GM19035 (cell line): ENCODE measurements at regions not wholly inside any gene's neighbourhood (a gene's known extent, or its start where the extent isn't known, plus 50 kb on each side); places are given as distances from the start of the nearest gene placed in this dataset.
"Not testable (repeated sequence)": the region's sequence is repeated elsewhere in the genome, so short reads cannot be mapped to it uniquely, and the experiment has no call there.

Experiments used
- ATAC-seq: cut with Tn5 transposase; IDR thresholded peaks from one replicate; pipeline ENCODE4 v1.9.1; 2021; ENCODE audit not compliant: unreplicated experiment

- no peak for ATAC-seq
These were observed 57.4 kb downstream of the ZNF648 start for GRCh38 chr1:182003953-182004586.

GRCh38 chr1:182003025-182003725 is 58.3 kb downstream of the ZNF648 start:
- ATAC-seq, result no peak

GRCh38 chr1:182002570-182002969 is 58.9 kb downstream of the ZNF648 start:
- ATAC-seq, result no peak

GRCh38 chr1:181998858-181999257 is 62.7 kb downstream of the ZNF648 start:
- no peak for ATAC-seq

- ATAC-seq, result no peak
These were observed 69.4 kb downstream of the ZNF648 start for GRCh38 chr1:181992072-181992471.

- no peak for ATAC-seq
These were observed 70.8 kb downstream of the ZNF648 start for GRCh38 chr1:181990728-181991127.

- no peak for ATAC-seq
These were observed 72.1 kb downstream of the ZNF648 start for GRCh38 chr1:181989261-181989920.

- no peak for ATAC-seq
These were observed 73.5 kb downstream of the ZNF648 start for GRCh38 chr1:181987996-181988395.

GRCh38 chr1:181987334-181987895 is 74.1 kb downstream of the ZNF648 start:
- ATAC-seq, result no peak

GRCh38 chr1:181986907-181987305 is 74.6 kb downstream of the ZNF648 start:
- ATAC-seq, result no peak

GRCh38 chr1:181985936-181986906 is 75.3 kb downstream of the ZNF648 start:
- ATAC-seq, result no peak

- ATAC-seq, result no peak
These were observed 76.2 kb downstream of the ZNF648 start for GRCh38 chr1:181985281-181985680.

- ATAC-seq, result no peak
These were observed 77.5 kb downstream of the ZNF648 start for GRCh38 chr1:181984006-181984405.

GRCh38 chr1:181981821-181982220 is 79.7 kb downstream of the ZNF648 start:
- ATAC-seq, result no peak

- ATAC-seq, result no peak
These were observed 89.3 kb downstream of the ZNF648 start for GRCh38 chr1:181972256-181972655.

- no peak for ATAC-seq
These were observed 90.1 kb downstream of the ZNF648 start for GRCh38 chr1:181971424-181971823.

- no peak for ATAC-seq
These were observed 91.6 kb downstream of the ZNF648 start for GRCh38 chr1:181969902-181970301.

- ATAC-seq, result not testable (repeated sequence)
These were observed 106.8 kb downstream of the ZNF648 start for GRCh38 chr1:181954696-181955095.

- ATAC-seq, result not testable (repeated sequence)
These were observed 107.3 kb downstream of the ZNF648 start for GRCh38 chr1:181954178-181954577.

- no peak for ATAC-seq
These were observed 107.9 kb downstream of the ZNF648 start for GRCh38 chr1:181953596-181953995.

GRCh38 chr1:181951213-181951612 is 110.3 kb downstream of the ZNF648 start:
- no peak for ATAC-seq
